HepG2 (cell line): ENCODE measurements at regions not wholly inside any gene's neighbourhood (a gene's known extent, or its start where the extent isn't known, plus 50 kb on each side); places are given as distances from the start of the nearest gene placed in this dataset.

Source experiments
- ATAC-seq: fragments of 200-7000 bp; cut with Tn5 transposase; 3 replicates; pipeline ENCODE4 v1.9.1; 2020; ENCODE audit warnings: mild to moderate bottlenecking, moderate library complexity
- BruUV-seq: library from RNA; stranded (reverse); fragments of 400-500 nt; replicated peaks from 2 replicates; lab custom pipeline; 2021; lab: Mats Ljungman, UMichigan
- CTCF ChIA-PET: fragments of 300-600 bp; formaldehyde crosslinking; extraction: SDS; loops from one replicate; lab custom pipeline; 2021; ENCODE audit warnings: low total read pairs, inconsistent platforms, low intra/inter-chr PET ratio; lab: Yijun Ruan, JAX
- POLR2A ChIA-PET: fragments of 350-600 bp; sonication (Branson Sonifier 250); formaldehyde crosslinking; loops from one replicate; lab custom pipeline; 2020; ENCODE audit warnings: antibody characterized with exemption, inconsistent platforms; lab: Yijun Ruan, JAX
- DNase-seq: peaks from one replicate; pipeline ENCODE4 v3.0.0-alpha.2; 2015; ENCODE audit warnings: low spot score
- FAIRE-seq: peaks from 3 replicates; lab custom pipeline; 2011; peaks lifted over from hg19 to GRCh38; lab: Jason Lieb, UNC
- H2AFZ ChIP-seq: one replicate; pipeline ENCODE4 v1.6.1; 2011; ENCODE audit warnings: low read length, inconsistent platforms
- H3K27ac ChIP-seq: fragments of 300-600 bp; 3 replicates; pipeline ENCODE4 v1.8.0; 2011; ENCODE audit warnings: mixed run types, mild to moderate bottlenecking, mixed read lengths, low read length, inconsistent platforms; ENCODE audit not compliant: insufficient read depth; ENCODE audit errors: extremely low read length
- H3K27me3 ChIP-seq, 2 experiments: fragments of 200-600 bp in 1 of 2; 2 replicates in 1 of 2; 3 replicates in 1 of 2; pipeline versions ENCODE4 v1.6.0 to v1.8.0; 2011; ENCODE audit warnings: low read length in 2 of 2, mild to moderate bottlenecking in 2 of 2, moderate library complexity in 2 of 2, inconsistent platforms in 1 of 2; ENCODE audit not compliant: insufficient read depth in 2 of 2, control insufficient read depth in 1 of 2
- H3K36me3 ChIP-seq, 2 experiments: fragments of 200-600 bp in 1 of 2; replicated peaks in 1 of 2; 2 replicates in 1 of 2; 3 replicates in 1 of 2; pipeline versions ENCODE4 v1.5.1 to v1.8.0; 2011; ENCODE audit warnings: low read length in 2 of 2, inconsistent platforms in 1 of 2; ENCODE audit not compliant: insufficient read depth in 2 of 2, control insufficient read depth in 1 of 2
- H3K4me1 ChIP-seq: 2 replicates; pipeline ENCODE4 v1.5.1; 2012; ENCODE audit warnings: low read length, inconsistent platforms; ENCODE audit not compliant: insufficient read depth
- H3K4me2 ChIP-seq: 2 replicates; pipeline ENCODE4 v1.6.0; 2011; ENCODE audit warnings: low read depth, low read length, inconsistent platforms
- H3K4me3 ChIP-seq, 3 experiments: fragments of 200-600 bp in 1 of 3; sonication (generic), shearing (Covaris generic) in 1 of 3; replicated peaks in 1 of 3; 2 replicates each; pipeline ENCODE4 v1.5.1; 2011 to 2016; ENCODE audit warnings: low read length in 3 of 3, inconsistent platforms in 2 of 3, low read depth in 2 of 3, mild to moderate bottlenecking in 2 of 3, control low read depth in 1 of 3, mixed read lengths in 1 of 3; ENCODE audit not compliant: insufficient read depth in 1 of 3
- H3K79me2 ChIP-seq: one replicate; pipeline ENCODE4 v1.6.1; 2011; ENCODE audit warnings: low read length, inconsistent platforms; ENCODE audit not compliant: insufficient read depth
- H3K9ac ChIP-seq: 2 replicates; pipeline ENCODE4 v1.6.0; 2011; ENCODE audit warnings: mild to moderate bottlenecking, low read depth, low read length, inconsistent platforms; ENCODE audit not compliant: insufficient read depth
- H3K9me3 ChIP-seq: 2 replicates; pipeline ENCODE4 v1.5.1; 2012; ENCODE audit warnings: mild to moderate bottlenecking, low read length
- H4K20me1 ChIP-seq: 2 replicates; pipeline ENCODE4 v1.6.0; 2011; ENCODE audit warnings: inconsistent platforms, mild to moderate bottlenecking, low read length, moderate library complexity; ENCODE audit not compliant: insufficient read depth
- ASH2L ChIP-seq: fragments of 300-600, 200-600 bp; sonication (generic); IDR thresholded peaks from 2 replicates; pipeline ENCODE4 v1.7.0; 2017; ENCODE audit warnings: low read depth, mild to moderate bottlenecking, moderate library complexity, mixed read lengths, low read length; ENCODE audit not compliant: insufficient read length
- CEBPB ChIP-seq: IDR thresholded peaks from 2 replicates; pipeline ENCODE4 v1.6.1; 2011; ENCODE audit warnings: low read depth, low read length, improper control_type of control experiment, borderline replicate concordance
- CHD2 ChIP-seq: IDR thresholded peaks from 2 replicates; pipeline ENCODE4 v1.6.1; 2011; ENCODE audit warnings: low read depth, low read length, improper control_type of control experiment
- FOXA1 ChIP-seq, 2 experiments: fragments of 450-650 bp in 1 of 2; sonication (generic) in 1 of 2; formaldehyde crosslinking in 1 of 2; IDR thresholded peaks; 2 replicates each; pipeline versions ENCODE4 v1.4.0 to v1.6.1; 2016 to 2020; ENCODE audit warnings: missing genetic modification reagents in 1 of 2
- FOXA3 ChIP-seq: IDR thresholded peaks from 2 replicates; pipeline ENCODE4 v1.6.1; 2016; ENCODE audit warnings: missing genetic modification reagents, missing compliant biosample characterization
- ISL2 ChIP-seq: sonication (generic); formaldehyde crosslinking; IDR thresholded peaks from 2 replicates; pipeline ENCODE4 v1.5.0; 2020; ENCODE audit warnings: missing genetic modification reagents
- POLR2A ChIP-seq, 2 experiments: IDR thresholded peaks; 2 replicates each; pipeline ENCODE4 v1.6.1; 2011; ENCODE audit warnings: low read depth in 2 of 2, low read length in 2 of 2, mild to moderate bottlenecking in 1 of 2, moderate library complexity in 1 of 2; ENCODE audit not compliant: insufficient read depth in 1 of 2
- TBX2 ChIP-seq: sonication (generic); formaldehyde crosslinking; IDR thresholded peaks from 2 replicates; pipeline ENCODE4 v1.5.0; 2020; ENCODE audit warnings: missing genetic modification reagents, mild to moderate bottlenecking, borderline replicate concordance
- ZBTB38 ChIP-seq: sonication (generic); formaldehyde crosslinking; IDR thresholded peaks from 2 replicates; pipeline ENCODE4 v1.5.1; 2020; ENCODE audit warnings: mild to moderate bottlenecking, missing genetic modification reagents
- ZNF879 ChIP-seq: sonication (generic); formaldehyde crosslinking; IDR thresholded peaks from 2 replicates; pipeline ENCODE4 v1.8.1; 2023; ENCODE audit warnings: missing genetic modification reagents
- ZSCAN5A ChIP-seq: sonication (generic); formaldehyde crosslinking; IDR thresholded peaks from 2 replicates; pipeline ENCODE4 v1.8.0; 2022; ENCODE audit warnings: mild to moderate bottlenecking, missing genetic modification reagents, borderline replicate concordance
- WGBS: methylation state at CpG from one replicate; pipeline ENCODE4 v1.1.6; 2017; ENCODE audit warnings: low lambda C conversion rate; 5-methylcytosine and 5-hydroxymethylcytosine counted together
- in situ Hi-C: cut with HindIII; loops from 2 replicates; pipeline ENCODE4 v1.10.0; 2017; ENCODE audit warnings: low pct_unique_long_range_greater_than_20kb; ENCODE audit not compliant: extremely low pct_ligation_motif_present
- intact Hi-C: fragments of 100-400 bp; cut with micrococcal nuclease; formaldehyde crosslinking; loops from one replicate; pipeline ENCODE4 v1.10.0; 2022; ENCODE audit not compliant: unreplicated experiment
- TF ChIP-seq, protein P1 (sequence below): sonication (generic); formaldehyde crosslinking; IDR thresholded peaks from 2 replicates; pipeline ENCODE4 v1.5.0; 2020; ENCODE audit warnings: missing genetic modification reagents
- TF ChIP-seq, protein P2 (sequence below): sonication (generic); formaldehyde crosslinking; IDR thresholded peaks from 2 replicates; pipeline ENCODE4 v1.8.0; 2022; ENCODE audit warnings: missing genetic modification reagents, mild to moderate bottlenecking, borderline replicate concordance
- TF ChIP-seq, protein P3 (sequence below): IDR thresholded peaks from 2 replicates; pipeline ENCODE4 v1.6.1; 2016; ENCODE audit warnings: low read depth
- TF ChIP-seq, protein P4 (sequence below), 2 experiments: sonication (generic) in 1 of 2; formaldehyde crosslinking in 1 of 2; IDR thresholded peaks; 2 replicates each; pipeline versions ENCODE4 v1.4.0 to v1.6.1; 2018 to 2020; ENCODE audit warnings: missing genetic modification reagents in 2 of 2, borderline replicate concordance in 1 of 2, low read depth in 1 of 2, mild to moderate bottlenecking in 1 of 2, missing biosample characterization in 1 of 2

DNA sequence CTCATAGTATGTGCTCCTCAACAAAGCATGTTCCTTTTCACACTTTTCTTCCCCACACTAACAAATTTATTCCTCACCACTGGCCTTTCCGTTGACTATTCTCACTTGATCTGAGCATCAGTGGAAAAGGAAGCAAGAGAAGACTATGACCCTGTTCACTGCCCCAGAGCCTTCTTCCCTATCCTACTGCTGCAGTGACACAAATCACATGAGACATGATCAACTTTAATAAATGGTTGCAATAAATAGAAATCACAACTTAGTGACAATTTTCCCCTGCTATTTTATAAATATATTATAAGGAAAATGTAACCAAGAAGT lies 438.7 kb upstream of the SOX9 start (continued):
- TF ChIP-seq, protein P1, sequence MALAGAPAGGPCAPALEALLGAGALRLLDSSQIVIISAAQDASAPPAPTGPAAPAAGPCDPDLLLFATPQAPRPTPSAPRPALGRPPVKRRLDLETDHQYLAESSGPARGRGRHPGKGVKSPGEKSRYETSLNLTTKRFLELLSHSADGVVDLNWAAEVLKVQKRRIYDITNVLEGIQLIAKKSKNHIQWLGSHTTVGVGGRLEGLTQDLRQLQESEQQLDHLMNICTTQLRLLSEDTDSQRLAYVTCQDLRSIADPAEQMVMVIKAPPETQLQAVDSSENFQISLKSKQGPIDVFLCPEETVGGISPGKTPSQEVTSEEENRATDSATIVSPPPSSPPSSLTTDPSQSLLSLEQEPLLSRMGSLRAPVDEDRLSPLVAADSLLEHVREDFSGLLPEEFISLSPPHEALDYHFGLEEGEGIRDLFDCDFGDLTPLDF = 0 out of 2 replicates have a peak, but pooled peaks have one; percentile 20
- TF ChIP-seq ZSCAN5A = 0 out of 2 replicates have a peak, but pooled peaks have one; percentile 56
- TF ChIP-seq, protein P2, sequence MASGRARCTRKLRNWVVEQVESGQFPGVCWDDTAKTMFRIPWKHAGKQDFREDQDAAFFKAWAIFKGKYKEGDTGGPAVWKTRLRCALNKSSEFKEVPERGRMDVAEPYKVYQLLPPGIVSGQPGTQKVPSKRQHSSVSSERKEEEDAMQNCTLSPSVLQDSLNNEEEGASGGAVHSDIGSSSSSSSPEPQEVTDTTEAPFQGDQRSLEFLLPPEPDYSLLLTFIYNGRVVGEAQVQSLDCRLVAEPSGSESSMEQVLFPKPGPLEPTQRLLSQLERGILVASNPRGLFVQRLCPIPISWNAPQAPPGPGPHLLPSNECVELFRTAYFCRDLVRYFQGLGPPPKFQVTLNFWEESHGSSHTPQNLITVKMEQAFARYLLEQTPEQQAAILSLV (CRISPR knock-in tag) = no peak
- peak; percentile 14; the same call in 1 of the 2 replicates for TF ChIP-seq ISL2 (CRISPR knock-in tag)
- TF ChIP-seq POLR2A (IDR thresholded peaks at IDR 0.05; ENCODE audit: insufficient read depth in 1 of 2, low read depth in 2 of 2, low read length in 2 of 2) = no peak
- TF ChIP-seq ZBTB38 (CRISPR knock-in tag) = no peak
- TF ChIP-seq ASH2L = peak; percentile 3
- peak; percentile 53; the same call in 1 of the 2 replicates for TF ChIP-seq TBX2

DNA sequence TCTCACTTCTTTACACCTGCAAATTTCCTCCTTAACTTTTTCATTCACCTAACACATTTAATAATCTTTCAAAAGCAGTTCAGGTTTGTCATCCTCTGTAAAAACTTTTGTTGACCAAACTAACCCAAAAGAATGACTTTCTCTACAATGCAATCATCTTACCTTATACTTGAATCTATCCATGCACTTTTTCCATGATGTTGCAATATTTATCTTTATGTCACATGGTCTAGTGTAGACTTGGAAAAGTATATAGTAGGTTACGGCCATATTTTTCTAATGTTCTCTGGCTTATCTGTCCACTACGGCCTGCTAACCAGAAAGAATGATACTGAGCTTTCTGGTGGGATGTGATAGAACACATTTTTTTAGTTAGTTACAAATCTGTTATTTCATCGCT lies 431.0 kb upstream of the SOX9 start:
- H3K4me3 ChIP-seq = no peak overlapping the region
- no peaks in the 10 kb centered on the region for H3K36me3 ChIP-seq
- intact Hi-C loops (loop anchor here (10.0 kb wide), 2 partner anchors 425 to 855 kb away; no protein-coding TSS in a partner anchor), in situ Hi-C loops (no loop called here)
- 43% methylated on average over 3 of the region's 3 CpGs for WGBS
- POLR2A ChIA-PET = interaction anchor here (0.9 kb wide), 1 partner anchor 8 kb away, joined by 3 read pairs; no protein-coding TSS in a partner anchor
- no peaks in the 10 kb centered on the region for H4K20me1 ChIP-seq
- H3K79me2 ChIP-seq = no peaks in the 10 kb centered on the region
- DNase-seq = no peak
- no peaks in the 10 kb centered on the region for H3K9me3 ChIP-seq
- no peak overlapping the region for H3K4me2 ChIP-seq
- H3K27ac ChIP-seq = no peak overlapping the region
- no peaks in the 10 kb centered on the region; a peak in 1 of 5 replicates for H3K27me3 ChIP-seq
- no TSS peak for BruUV-seq
- H3K4me1 ChIP-seq = peaks cover 5% of the 10 kb centered on the region
- no peak overlapping the region for H3K9ac ChIP-seq
- no peak for ATAC-seq
- no peak overlapping the region for H2AFZ ChIP-seq
- FAIRE-seq = no peak
- CTCF ChIA-PET = no interaction called here
- TF ChIP-seq, protein P3, sequence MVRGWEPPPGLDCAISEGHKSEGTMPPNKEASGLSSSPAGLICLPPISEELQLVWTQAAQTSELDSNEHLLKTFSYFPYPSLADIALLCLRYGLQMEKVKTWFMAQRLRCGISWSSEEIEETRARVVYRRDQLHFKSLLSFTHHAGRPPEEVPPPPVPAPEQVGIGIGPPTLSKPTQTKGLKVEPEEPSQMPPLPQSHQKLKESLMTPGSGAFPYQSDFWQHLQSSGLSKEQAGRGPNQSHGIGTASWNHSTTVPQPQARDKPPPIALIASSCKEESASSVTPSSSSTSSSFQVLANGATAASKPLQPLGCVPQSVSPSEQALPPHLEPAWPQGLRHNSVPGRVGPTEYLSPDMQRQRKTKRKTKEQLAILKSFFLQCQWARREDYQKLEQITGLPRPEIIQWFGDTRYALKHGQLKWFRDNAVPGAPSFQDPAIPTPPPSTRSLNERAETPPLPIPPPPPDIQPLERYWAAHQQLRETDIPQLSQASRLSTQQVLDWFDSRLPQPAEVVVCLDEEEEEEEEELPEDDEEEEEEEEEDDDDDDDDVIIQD = peak; percentile 75; the same call in 1 of the 2 replicates
- TF ChIP-seq ZNF879 (no peak), CEBPB (peak; percentile 81), CHD2 (no peak), FOXA1 (IDR thresholded peaks at IDR 0.05) (no peak), FOXA1 (CRISPR knock-in tag; IDR thresholded peaks at IDR 0.05) (0 out of 2 replicates have a peak, but pooled peaks have one; percentile 15), FOXA3 (peak; percentile 33; the same call in 1 of the 2 replicates)
- TF ChIP-seq, protein P4, sequence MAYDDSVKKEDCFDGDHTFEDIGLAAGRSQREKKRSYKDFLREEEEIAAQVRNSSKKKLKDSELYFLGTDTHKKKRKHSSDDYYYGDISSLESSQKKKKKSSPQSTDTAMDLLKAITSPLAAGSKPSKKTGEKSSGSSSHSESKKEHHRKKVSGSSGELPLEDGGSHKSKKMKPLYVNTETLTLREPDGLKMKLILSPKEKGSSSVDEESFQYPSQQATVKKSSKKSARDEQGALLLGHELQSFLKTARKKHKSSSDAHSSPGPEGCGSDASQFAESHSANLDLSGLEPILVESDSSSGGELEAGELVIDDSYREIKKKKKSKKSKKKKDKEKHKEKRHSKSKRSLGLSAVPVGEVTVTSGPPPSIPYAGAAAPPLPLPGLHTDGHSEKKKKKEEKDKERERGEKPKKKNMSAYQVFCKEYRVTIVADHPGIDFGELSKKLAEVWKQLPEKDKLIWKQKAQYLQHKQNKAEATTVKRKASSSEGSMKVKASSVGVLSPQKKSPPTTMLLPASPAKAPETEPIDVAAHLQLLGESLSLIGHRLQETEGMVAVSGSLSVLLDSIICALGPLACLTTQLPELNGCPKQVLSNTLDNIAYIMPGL (CRISPR knock-in tag; IDR thresholded peaks at IDR 0.05; ENCODE audit: borderline replicate concordance in 1 of 2, low read depth in 1 of 2) = no peak
